ENCODE measurements at regions not wholly inside any gene's neighbourhood (a gene's known extent, or its start where the extent isn't known, plus 50 kb on each side); places are given as distances from the start of the nearest gene placed in this dataset.

DNA sequence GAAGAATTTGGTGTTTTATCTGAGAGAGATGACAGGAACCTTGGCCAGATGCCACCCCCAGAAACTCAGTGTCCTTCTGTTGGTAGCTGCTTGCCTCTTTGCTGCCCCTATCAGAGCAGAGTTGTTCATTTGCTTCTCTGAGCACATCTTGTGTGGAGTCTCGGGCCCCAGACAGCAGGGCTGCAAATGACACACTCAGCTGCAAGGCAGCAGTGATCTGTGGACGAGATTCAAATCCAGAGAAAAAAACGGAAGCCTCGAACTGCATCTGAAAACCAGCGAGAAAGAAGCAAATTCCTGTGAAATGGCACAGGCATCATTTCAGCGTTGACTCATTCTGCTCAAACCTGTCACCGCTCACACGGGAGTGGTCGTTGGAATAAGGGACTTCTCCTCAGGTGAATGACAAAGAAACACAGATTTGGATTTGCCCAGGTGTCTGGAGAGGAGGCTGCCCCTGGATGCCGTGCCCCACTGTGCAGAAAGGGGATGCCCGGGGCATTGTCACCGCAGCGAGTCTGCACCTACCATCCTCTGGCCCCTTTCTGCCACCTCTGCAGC lies 144.7 kb downstream of the PFKFB3 start (continued):
- TF ChIP-seq HMGXB4 (CRISPR knock-in tag; IDR thresholded peaks at IDR 0.05): no peak
- TF ChIP-seq RORB (CRISPR knock-in tag; IDR thresholded peaks at IDR 0.05): no peak
- no peak for TF ChIP-seq ZNF138 (CRISPR knock-in tag; conservative IDR thresholded peaks at IDR 0.05)
- TF ChIP-seq, protein P1, sequence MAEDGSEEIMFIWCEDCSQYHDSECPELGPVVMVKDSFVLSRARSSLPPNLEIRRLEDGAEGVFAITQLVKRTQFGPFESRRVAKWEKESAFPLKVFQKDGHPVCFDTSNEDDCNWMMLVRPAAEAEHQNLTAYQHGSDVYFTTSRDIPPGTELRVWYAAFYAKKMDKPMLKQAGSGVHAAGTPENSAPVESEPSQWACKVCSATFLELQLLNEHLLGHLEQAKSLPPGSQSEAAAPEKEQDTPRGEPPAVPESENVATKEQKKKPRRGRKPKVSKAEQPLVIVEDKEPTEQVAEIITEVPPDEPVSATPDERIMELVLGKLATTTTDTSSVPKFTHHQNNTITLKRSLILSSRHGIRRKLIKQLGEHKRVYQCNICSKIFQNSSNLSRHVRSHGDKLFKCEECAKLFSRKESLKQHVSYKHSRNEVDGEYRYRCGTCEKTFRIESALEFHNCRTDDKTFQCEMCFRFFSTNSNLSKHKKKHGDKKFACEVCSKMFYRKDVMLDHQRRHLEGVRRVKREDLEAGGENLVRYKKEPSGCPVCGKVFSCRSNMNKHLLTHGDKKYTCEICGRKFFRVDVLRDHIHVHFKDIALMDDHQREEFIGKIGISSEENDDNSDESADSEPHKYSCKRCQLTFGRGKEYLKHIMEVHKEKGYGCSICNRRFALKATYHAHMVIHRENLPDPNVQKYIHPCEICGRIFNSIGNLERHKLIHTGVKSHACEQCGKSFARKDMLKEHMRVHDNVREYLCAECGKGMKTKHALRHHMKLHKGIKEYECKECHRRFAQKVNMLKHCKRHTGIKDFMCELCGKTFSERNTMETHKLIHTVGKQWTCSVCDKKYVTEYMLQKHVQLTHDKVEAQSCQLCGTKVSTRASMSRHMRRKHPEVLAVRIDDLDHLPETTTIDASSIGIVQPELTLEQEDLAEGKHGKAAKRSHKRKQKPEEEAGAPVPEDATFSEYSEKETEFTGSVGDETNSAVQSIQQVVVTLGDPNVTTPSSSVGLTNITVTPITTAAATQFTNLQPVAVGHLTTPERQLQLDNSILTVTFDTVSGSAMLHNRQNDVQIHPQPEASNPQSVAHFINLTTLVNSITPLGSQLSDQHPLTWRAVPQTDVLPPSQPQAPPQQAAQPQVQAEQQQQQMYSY (CRISPR knock-in tag; IDR thresholded peaks at IDR 0.05): no peak

GRCh38 chr10:6348096-6348874 lies 145.6 kb downstream of the PFKFB3 start:
- peaks cover 15% of the 10 kb centered on the region for H3K9me3 Mint-ChIP-seq
- DNase-seq (ENCODE audit: low spot score): no peak
- H3K4me1 Mint-ChIP-seq: peaks cover 14% of the 10 kb centered on the region
- no peak overlapping the region for H3K27ac Mint-ChIP-seq
- no peak for ATAC-seq
- ChIA-PET CTCF (interaction anchor here (1.8 kb wide), 1 partner anchor 54 kb away, joined by 6 read pairs; no protein-coding TSS in a partner anchor), POLR2A (interaction anchor here (0.6 kb wide), 2 partner anchors 17 to 248 kb away, joined by 3 to 4 read pairs; no protein-coding TSS in a partner anchor)
- 0 out of 2 replicates have a peak, but pooled peaks cover 3% of the 10 kb centered on the region for H3K36me3 Mint-ChIP-seq
- no peaks in the 10 kb centered on the region for H3K27me3 Mint-ChIP-seq (ENCODE audit: low read depth)
- no peak overlapping the region for H3K4me3 Mint-ChIP-seq
- no peak for TF ChIP-seq SMAD3 (CRISPR knock-in tag; IDR thresholded peaks at IDR 0.05; ENCODE audit: borderline replicate concordance)
- TF ChIP-seq, protein P2, sequence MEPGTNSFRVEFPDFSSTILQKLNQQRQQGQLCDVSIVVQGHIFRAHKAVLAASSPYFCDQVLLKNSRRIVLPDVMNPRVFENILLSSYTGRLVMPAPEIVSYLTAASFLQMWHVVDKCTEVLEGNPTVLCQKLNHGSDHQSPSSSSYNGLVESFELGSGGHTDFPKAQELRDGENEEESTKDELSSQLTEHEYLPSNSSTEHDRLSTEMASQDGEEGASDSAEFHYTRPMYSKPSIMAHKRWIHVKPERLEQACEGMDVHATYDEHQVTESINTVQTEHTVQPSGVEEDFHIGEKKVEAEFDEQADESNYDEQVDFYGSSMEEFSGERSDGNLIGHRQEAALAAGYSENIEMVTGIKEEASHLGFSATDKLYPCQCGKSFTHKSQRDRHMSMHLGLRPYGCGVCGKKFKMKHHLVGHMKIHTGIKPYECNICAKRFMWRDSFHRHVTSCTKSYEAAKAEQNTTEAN (CRISPR knock-in tag; IDR thresholded peaks at IDR 0.05): no peak
- no peak for TF ChIP-seq ZNF423 (CRISPR knock-in tag; IDR thresholded peaks at IDR 0.05)
- TF ChIP-seq, protein P1 (CRISPR knock-in tag; IDR thresholded peaks at IDR 0.05): no peak
- no peak for TF ChIP-seq ZNF671 (CRISPR knock-in tag; IDR thresholded peaks at IDR 0.05)
- TF ChIP-seq, protein P3, sequence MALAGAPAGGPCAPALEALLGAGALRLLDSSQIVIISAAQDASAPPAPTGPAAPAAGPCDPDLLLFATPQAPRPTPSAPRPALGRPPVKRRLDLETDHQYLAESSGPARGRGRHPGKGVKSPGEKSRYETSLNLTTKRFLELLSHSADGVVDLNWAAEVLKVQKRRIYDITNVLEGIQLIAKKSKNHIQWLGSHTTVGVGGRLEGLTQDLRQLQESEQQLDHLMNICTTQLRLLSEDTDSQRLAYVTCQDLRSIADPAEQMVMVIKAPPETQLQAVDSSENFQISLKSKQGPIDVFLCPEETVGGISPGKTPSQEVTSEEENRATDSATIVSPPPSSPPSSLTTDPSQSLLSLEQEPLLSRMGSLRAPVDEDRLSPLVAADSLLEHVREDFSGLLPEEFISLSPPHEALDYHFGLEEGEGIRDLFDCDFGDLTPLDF (CRISPR knock-in tag; IDR thresholded peaks at IDR 0.05): no peak
- TF ChIP-seq TCF7 (CRISPR knock-in tag; IDR thresholded peaks at IDR 0.05; ENCODE audit: low read depth): no peak
- TF ChIP-seq RELA (CRISPR knock-in tag; IDR thresholded peaks at IDR 0.05; ENCODE audit: borderline replicate concordance): no peak
- TF ChIP-seq, protein P4, sequence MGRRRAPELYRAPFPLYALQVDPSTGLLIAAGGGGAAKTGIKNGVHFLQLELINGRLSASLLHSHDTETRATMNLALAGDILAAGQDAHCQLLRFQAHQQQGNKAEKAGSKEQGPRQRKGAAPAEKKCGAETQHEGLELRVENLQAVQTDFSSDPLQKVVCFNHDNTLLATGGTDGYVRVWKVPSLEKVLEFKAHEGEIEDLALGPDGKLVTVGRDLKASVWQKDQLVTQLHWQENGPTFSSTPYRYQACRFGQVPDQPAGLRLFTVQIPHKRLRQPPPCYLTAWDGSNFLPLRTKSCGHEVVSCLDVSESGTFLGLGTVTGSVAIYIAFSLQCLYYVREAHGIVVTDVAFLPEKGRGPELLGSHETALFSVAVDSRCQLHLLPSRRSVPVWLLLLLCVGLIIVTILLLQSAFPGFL (CRISPR knock-in tag; IDR thresholded peaks at IDR 0.05; ENCODE audit: borderline replicate concordance): no peak
- TF ChIP-seq NFATC4 (CRISPR knock-in tag; IDR thresholded peaks at IDR 0.05): no peak
- TF ChIP-seq FOXK1 (CRISPR knock-in tag; IDR thresholded peaks at IDR 0.05): no peak
- no peak for TF ChIP-seq PRRX2 (CRISPR knock-in tag; IDR thresholded peaks at IDR 0.05)
- TF ChIP-seq, protein P5, sequence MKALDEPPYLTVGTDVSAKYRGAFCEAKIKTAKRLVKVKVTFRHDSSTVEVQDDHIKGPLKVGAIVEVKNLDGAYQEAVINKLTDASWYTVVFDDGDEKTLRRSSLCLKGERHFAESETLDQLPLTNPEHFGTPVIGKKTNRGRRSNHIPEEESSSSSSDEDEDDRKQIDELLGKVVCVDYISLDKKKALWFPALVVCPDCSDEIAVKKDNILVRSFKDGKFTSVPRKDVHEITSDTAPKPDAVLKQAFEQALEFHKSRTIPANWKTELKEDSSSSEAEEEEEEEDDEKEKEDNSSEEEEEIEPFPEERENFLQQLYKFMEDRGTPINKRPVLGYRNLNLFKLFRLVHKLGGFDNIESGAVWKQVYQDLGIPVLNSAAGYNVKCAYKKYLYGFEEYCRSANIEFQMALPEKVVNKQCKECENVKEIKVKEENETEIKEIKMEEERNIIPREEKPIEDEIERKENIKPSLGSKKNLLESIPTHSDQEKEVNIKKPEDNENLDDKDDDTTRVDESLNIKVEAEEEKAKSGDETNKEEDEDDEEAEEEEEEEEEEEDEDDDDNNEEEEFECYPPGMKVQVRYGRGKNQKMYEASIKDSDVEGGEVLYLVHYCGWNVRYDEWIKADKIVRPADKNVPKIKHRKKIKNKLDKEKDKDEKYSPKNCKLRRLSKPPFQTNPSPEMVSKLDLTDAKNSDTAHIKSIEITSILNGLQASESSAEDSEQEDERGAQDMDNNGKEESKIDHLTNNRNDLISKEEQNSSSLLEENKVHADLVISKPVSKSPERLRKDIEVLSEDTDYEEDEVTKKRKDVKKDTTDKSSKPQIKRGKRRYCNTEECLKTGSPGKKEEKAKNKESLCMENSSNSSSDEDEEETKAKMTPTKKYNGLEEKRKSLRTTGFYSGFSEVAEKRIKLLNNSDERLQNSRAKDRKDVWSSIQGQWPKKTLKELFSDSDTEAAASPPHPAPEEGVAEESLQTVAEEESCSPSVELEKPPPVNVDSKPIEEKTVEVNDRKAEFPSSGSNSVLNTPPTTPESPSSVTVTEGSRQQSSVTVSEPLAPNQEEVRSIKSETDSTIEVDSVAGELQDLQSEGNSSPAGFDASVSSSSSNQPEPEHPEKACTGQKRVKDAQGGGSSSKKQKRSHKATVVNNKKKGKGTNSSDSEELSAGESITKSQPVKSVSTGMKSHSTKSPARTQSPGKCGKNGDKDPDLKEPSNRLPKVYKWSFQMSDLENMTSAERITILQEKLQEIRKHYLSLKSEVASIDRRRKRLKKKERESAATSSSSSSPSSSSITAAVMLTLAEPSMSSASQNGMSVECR (CRISPR knock-in tag; IDR thresholded peaks at IDR 0.05; ENCODE audit: borderline replicate concordance): no peak
- TF ChIP-seq SOX15 (CRISPR knock-in tag; IDR thresholded peaks at IDR 0.05): no peak
